ENCODE measurements at regions not wholly inside any gene's neighbourhood (a gene's known extent, or its start where the extent isn't known, plus 50 kb on each side); places are given as distances from the start of the nearest gene placed in this dataset.

DNA sequence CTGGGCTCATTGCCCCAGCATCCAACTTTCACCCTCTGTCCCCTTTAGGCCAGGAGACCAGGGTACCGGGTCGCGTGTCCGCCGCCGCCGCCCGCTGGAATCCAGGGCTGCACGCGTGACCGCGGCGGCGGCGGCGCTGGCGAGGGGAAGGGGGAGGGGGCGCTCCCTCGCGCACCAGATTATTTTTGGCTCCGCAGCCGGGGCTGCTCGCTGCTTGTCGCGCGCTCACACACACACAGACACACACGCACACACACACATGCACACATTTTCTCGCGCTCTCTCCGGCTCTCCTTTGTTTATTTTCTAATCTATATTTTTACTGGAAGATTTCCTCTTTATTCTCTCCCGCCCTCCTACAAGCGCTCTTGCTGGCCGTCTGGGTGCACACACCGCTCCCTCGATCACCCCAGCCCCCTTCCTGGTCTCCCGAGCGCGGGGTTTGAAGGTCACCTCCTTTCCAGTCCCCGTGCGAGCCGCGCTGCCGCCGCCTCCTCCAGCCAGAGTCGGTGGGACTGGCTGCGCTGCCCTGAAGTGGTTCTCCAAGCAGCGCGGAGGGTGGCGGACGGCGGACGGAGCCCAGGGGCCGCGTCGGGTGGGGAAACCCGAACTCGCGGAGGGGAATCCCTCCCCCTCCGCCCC, 921.4 kb upstream of the EEF2KMT start:
- DNase-seq (ENCODE audit: extremely low spot score, insufficient read length, low read depth), result no peak
- no peak for FAIRE-seq

- FAIRE-seq, result no peak
Measured at GRCh38 chr16:6016530-6017184, 919.1 kb upstream of the EEF2KMT start.

DNA sequence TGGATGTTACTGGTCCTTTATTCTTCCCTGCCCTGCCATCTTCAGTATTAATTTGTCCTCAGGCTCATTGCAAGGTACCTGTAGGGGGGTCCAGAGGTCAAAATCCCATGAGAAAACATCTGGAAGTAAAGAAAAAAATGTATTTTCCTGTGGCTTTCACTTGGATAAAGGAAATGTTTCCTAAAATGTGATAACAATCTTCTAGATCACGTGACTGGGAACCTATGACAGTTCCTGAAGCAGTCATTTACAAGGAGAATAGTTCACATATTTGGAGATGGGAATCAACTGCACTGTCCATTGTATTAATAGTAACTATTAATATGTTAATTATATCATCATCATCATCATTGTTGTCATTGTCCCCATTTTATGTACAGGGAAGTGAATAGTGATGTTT, 915.1 kb upstream of the EEF2KMT start:
- FAIRE-seq, result no peak

More at GRCh38 chr16:6016530-6017184, 919.1 kb upstream of the EEF2KMT start:
- DNase-seq (ENCODE audit: extremely low spot score, insufficient read length, low read depth), result no peak

DNA sequence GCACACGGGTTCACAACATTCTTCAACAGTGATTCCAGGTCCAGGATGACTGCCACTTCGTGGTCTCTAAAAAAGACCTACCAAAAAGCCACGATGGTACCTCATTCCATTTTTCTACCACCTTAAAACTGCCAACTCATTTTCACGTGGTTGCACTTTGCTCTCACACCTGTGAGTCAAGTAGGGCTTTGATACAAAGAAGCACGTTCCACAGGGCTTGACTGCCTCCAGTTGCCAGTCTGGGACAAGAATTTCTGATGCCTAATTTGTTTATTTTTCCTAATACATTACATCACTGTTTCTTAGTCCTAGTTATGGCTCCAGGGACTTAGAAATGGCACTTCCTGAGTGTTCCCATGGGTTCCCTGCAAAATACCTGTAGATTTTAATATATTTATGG, 911.6 kb upstream of the EEF2KMT start:
- DNase-seq (ENCODE audit: extremely low spot score, insufficient read length, low read depth) (no peak), FAIRE-seq (no peak)

More for the DNA sequence above, 915.1 kb upstream of the EEF2KMT start:
- no peak for DNase-seq (ENCODE audit: extremely low spot score, insufficient read length, low read depth)

GRCh38 chr16:6008670-6009069, 911.1 kb upstream of the EEF2KMT start:
- FAIRE-seq, result no peak
- no peak for DNase-seq (ENCODE audit: extremely low spot score, insufficient read length, low read depth)

GRCh38 chr16:5993356-5993755, 895.8 kb upstream of the EEF2KMT start:
- FAIRE-seq, result no peak

GRCh38 chr16:5982979-5983378, 885.4 kb upstream of the EEF2KMT start:
- no peak for FAIRE-seq

More at GRCh38 chr16:5993356-5993755, 895.8 kb upstream of the EEF2KMT start:
- no peak for DNase-seq (ENCODE audit: extremely low spot score, insufficient read length, low read depth)

DNA sequence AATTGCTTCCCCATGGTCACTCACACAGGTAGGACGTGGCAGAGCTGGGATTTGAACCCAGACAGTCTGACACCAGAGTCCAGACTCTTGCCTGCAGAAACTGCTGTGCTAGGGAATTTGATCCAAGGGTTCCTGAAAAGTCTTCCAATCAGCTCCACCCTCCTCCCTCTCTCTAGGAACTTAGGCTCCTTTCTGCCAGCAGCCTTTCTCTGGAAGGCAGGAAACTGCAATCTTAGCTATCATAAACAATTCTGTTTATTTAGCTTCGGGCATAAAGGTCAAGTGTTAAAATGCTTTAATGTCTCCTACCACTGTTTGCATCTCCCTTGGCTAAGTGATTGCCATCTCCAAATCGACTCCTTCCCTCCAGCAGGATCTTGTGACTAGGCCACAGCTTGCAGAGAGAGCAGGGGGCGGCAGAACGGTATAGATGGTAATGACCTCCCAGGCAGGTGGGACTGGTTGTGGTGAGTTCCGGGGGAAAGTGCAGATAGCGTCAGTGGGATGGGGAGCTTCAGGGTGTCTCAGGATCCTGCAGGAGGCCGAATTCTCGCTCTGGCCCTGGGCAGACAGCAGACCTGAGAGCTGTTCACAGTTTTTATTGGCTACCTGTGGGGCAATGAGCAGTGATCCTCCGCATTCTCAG, 882.4 kb upstream of the EEF2KMT start:
- DNase-seq (ENCODE audit: extremely low spot score, insufficient read length, low read depth), result no peak
- no peak for FAIRE-seq

More at GRCh38 chr16:5982979-5983378, 885.4 kb upstream of the EEF2KMT start:
- no peak for DNase-seq (ENCODE audit: extremely low spot score, insufficient read length, low read depth)

DNA sequence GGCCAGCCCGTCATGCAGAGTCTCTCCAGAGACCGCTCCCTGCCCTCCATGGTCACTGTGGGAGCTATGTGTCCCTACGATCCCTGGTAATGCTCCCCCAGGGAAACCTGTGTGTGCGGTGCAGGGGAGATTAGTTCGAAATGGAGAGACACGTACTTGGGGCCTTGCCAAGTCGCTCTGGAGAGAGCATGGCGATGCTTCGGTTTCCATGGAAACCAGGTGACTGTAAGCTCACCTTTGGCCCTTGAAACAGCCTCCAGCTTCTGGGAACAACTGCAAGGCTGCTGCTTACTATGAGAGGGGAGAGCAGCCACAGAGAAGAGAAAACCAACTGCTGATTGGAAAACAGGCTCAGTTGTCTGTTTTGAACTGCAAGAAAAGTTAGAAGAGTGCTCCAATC, 879.7 kb upstream of the EEF2KMT start:
- FAIRE-seq (no peak), DNase-seq (ENCODE audit: extremely low spot score, insufficient read length, low read depth) (no peak)

DNA sequence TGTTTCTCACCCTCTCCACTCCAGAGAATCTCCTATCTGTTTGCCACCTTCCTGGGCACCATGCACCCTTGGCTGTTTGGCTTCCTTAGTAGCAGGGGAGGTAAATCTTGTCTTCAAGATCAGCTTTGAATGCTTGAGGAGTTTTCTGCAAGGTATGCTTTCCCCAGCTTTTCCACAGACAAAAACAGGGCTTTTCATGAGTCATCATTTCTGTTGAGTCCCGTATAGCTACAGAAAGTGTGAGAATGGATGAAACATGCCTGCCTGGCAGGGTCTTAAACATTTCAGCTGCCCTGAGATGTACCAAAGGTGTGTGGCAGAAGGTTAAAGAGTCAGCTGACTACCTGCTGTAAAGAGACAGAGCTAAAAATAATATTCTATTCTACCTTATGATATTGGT, 875.2 kb upstream of the EEF2KMT start:
- DNase-seq (ENCODE audit: extremely low spot score, insufficient read length, low read depth) (no peak), FAIRE-seq (no peak)

DNA sequence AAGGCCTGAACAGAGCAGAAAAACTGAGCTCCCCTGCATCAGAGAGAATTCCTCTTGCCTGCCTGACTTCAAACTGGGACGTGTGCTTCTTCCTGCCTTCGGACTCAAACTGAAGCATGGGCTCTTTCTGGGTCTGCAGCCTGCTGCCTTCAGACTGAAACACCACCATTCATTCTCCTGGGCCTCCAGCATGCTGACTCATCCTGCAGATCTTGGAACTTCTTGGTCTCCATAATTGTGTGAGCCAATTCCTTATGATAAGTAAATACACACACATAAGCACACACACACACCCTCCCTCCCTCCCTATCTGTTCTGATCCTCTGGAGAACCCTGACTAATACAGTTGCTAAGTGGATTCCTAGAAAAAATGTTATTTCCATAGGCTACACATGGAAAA, 874.3 kb upstream of the EEF2KMT start:
- FAIRE-seq, result no peak
- DNase-seq (ENCODE audit: extremely low spot score, insufficient read length, low read depth), result no peak

DNA sequence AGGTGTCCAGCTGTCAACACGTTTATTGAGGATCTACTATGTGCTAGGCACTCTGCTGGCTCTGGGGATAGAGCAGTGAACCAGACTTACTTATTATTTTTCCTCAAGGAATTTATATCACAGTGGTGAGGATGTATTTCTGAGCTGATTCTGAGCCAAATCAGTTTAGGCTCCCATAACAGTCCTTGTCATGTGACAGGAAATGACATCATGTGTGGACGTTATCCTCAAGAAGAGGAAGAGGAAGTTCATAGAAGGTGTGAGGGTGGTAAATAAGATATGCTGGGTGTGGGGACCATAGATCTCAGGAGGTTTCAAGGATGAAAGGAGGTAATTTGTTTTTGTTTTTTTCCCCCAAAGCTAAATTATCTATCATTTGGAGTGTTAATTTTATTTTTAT, 873.5 kb upstream of the EEF2KMT start:
- no peak for FAIRE-seq

GRCh38 chr16:5966004-5966403, 868.4 kb upstream of the EEF2KMT start:
- no peak for DNase-seq (ENCODE audit: extremely low spot score, insufficient read length, low read depth)
- no peak for FAIRE-seq

More for the DNA sequence above, 873.5 kb upstream of the EEF2KMT start:
- DNase-seq (ENCODE audit: extremely low spot score, insufficient read length, low read depth), result no peak

DNA sequence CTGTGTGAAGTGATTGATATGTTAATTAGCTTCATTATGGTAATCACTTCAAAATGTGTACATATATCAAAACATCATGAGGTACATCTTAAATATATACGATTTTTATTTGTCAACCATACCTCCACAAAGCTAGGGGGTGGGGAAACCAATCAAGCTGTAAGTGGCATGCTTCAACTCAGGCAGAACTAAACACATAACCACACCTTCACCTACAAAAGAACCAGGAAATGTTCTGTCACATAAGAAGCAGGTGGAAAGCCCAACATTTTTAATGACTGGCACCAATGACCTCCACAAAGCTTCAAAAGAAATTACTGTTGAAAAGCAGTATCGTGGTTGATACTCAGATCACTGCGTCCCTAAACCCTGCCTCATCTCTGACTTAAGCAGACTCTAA, 867.7 kb upstream of the EEF2KMT start:
- FAIRE-seq, result no peak
- no peak for DNase-seq (ENCODE audit: extremely low spot score, insufficient read length, low read depth)

DNA sequence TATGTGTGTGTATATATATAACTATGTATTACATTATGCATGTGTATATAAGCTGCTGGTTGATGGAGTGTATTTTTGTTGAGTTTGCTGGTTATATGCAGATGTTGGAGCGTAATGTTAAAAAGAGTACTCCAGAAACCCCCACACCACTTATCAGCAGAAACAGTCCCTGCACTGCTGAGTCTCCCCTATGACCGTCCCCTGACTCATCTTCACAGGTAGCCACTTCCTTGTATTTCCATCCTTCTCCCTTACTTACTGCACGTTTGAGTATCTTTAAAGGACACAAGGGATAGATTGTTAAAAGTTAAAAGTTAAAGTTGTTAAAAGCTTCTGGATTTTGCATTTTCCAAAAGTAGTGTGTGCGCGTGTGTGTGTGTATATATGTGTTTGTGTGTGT, 853.9 kb upstream of the EEF2KMT start:
- no peak for FAIRE-seq
- no peak for DNase-seq (ENCODE audit: extremely low spot score, insufficient read length, low read depth)

DNA sequence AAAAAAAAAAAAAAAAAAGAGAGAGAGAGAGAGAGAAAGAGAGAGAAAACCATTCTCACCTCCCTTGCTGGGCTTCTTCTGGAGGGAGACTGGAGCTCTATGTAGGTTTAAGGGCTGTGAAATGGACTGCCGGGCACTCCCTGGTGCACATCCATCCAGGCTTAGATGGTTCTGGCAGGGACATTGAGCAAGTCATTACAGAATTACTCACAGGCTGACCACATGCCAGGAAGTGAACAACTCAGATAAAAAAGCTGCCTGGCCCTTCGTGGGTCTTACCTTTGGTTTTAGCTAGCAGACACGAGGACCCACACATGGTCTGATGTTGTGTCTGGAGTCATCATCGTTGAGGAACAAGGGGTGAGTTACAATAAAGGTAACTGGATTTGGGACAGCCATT, 847.4 kb upstream of the EEF2KMT start:
- FAIRE-seq, result no peak
- DNase-seq (ENCODE audit: extremely low spot score, insufficient read length, low read depth), result no peak

DNA sequence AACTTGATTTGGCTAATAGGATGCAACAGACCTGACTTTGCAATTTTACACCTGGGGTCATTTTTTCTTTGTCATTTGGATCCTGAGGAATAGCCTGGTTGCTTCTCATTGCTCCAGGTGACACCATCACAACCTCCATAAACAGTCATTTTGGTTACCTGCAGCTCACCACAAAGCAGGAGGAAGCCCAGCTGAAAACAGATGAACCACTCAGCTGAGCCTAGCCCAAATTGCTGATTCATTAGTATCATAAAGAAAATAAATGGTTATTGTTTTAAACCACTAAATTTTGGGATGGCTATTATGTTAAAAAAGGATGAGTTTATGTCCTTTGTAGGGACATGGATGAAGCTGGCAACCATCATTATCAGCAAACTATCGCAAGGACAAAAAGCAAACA, 841.0 kb upstream of the EEF2KMT start:
- FAIRE-seq, result no peak
- DNase-seq (ENCODE audit: extremely low spot score, insufficient read length, low read depth), result no peak

DNA sequence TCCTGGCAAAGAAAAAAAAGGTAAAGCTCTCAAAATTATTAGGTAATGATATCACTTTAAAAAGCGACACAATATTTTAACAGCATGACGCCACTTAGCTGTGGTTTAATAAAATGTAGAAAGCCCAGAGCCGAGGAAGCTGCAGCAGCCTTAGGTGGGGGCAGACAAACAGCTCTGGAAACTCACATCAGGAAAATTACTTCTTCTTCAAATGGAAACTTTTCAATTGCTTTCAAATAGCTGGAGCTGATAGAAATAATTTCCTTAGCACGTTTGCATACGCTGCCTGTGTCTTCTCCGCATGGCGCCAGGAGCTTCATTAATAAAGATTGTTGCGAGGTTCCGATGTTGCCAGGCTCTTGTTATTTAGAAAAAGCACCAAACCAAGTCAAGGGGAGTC, 835.3 kb upstream of the EEF2KMT start:
- no peak for FAIRE-seq
- DNase-seq (ENCODE audit: extremely low spot score, insufficient read length, low read depth), result no peak

GRCh38 chr16:5928476-5929065, 831.0 kb upstream of the EEF2KMT start:
- FAIRE-seq, result no peak

GRCh38 chr16:5925850-5926249, 828.3 kb upstream of the EEF2KMT start:
- no peak for DNase-seq (ENCODE audit: extremely low spot score, insufficient read length, low read depth)
- no peak for FAIRE-seq

More at GRCh38 chr16:5928476-5929065, 831.0 kb upstream of the EEF2KMT start:
- no peak for DNase-seq (ENCODE audit: extremely low spot score, insufficient read length, low read depth)

GRCh38 chr16:5922686-5923085, 825.1 kb upstream of the EEF2KMT start:
- FAIRE-seq (no peak), DNase-seq (ENCODE audit: extremely low spot score, insufficient read length, low read depth) (no peak)
